GM19452 (cell line): ENCODE measurements at regions not wholly inside any gene's neighbourhood (a gene's known extent, or its start where the extent isn't known, plus 50 kb on each side); places are given as distances from the start of the nearest gene placed in this dataset.

Experiments used
- ATAC-seq: cut with Tn5 transposase; IDR thresholded peaks from one replicate; pipeline ENCODE4 v1.9.1; 2021; ENCODE audit not compliant: unreplicated experiment

DNA sequence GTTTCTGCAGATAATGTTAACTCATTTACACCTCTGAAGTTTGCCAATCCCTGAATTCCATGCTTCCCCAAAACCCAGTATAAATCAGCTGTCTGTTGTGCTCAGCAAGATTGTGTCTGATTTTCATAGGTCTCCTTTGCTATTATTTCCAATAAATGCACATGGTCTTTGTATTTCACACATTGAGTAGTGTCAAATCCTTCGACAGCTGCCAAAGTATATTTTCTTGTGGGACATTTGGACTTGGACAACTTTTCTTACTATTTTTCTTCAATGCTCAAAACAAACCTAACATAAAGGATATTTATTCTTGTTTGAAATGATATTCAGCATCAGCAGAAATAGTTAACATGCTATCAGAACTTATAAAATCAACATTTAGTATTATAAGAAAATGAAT is 406.1 kb upstream of the OR4E1 start:
- no peak for ATAC-seq

DNA sequence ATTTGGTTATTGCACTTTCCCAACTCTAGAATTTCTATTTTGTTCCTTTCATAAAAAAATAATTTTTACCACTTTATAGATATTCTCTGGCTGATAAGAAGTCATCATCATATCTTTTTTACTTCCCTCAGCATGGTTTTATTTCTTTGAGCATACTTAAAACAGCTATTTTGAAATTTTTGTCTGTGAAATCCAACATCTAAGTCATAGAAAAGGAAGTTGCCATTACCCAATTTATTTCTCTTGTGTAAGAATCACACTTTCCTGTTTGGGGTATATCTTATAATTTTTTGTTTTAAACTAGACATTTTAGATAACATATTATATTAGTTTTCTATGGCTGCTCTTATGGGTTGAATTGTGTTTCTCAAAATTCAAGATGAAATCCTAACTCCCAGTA is 400.2 kb upstream of the OR4E1 start:
- ATAC-seq = no peak

DNA sequence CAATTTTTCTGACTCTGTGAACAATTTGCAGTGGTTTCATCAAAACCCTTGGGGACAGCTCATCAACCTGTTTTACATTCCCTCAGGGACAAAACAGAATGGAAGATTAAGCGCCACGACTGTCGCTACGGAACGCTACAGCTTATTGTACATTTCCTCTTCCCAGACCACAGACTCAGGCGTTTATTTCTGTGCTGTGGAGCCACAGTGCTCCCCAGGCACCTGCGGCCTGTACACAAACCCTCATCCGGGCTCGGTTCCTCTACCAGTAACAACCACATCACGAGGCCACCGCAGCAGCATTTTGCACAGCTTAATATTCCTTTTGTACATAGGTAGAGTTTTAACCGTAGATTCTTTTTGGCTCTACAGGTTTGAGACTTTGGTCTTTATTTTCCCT is 397.4 kb upstream of the OR4E1 start:
- ATAC-seq = peak; percentile 92

DNA sequence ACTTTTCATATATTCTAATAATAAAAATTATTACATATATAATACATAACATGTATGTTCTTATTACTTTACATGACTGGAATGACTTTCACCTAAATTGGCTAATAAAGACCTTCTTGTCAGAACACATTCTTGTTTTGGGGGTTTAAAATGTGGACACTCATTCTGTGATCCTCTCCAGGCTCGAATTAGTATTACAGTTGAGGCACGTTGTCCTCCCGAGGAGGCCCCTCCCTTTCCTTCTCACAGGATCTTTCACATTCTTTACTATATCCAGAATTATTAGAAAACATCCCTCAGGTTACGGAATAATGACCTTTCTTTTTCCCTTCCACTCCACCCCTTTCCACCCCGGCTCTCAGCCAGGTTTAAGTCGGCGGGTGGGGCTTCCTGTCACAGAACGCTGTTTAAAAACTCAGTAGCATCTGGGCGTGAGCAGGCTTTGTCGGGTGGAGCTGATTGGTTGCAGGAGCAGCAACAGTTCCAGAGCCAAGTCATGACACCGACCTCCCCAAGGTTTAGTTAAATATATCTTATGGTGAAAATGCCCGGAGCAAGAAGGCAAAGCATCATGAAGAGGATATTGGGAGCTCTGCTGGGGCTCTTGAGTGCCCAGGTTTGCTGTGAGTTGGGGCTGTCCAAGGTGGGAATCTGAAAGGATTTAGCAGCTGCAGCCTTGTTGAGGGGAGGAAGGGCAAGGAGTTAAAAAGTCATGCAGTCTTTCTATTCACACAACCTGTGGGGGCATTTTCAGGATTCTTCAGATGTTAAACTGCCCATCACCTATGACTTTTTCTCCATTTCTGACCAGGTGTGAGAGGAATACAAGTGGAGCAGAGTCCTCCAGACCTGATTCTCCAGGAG is 396.7 kb upstream of the OR4E1 start:
- ATAC-seq = peak; percentile 46

DNA sequence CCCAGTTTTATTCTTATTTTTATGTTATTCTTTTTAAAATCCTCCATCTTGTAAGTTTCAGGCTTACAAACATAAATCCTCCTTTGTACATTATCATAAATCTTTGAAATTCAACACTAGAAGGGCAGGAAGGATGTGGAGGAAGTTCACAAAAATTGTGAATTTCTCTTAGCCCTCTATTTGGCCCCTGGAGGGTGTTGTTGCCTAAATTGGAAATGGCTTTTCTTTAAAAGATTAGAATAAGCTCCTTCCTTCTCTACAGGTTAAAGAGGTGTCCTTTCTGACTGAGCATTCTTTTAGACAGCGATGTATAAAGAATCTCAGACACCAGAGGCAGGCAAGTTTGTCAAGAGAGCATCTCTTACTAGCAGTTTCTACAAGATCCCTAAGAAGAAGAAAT is 391.7 kb upstream of the OR4E1 start:
- no peak for ATAC-seq

DNA sequence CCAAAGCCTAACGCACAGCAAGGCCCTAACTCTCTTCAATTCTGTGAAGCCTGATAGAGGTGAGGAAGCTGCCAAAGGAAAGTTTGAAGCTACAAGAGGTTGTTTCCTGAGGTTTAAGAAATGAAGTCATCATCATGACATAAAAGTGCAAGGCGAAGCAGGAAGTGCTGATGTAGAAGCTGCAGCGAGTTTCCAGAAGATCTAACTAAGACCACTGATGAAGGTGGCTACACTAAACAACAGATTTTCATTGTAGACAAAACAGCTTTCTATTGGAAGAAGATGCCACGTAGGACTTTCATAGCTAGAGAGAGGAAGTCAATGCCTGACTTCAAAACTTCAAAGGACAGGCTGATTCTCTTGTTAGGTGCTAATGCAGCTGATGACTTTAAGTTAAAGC is 385.6 kb upstream of the OR4E1 start:
- no peak for ATAC-seq

DNA sequence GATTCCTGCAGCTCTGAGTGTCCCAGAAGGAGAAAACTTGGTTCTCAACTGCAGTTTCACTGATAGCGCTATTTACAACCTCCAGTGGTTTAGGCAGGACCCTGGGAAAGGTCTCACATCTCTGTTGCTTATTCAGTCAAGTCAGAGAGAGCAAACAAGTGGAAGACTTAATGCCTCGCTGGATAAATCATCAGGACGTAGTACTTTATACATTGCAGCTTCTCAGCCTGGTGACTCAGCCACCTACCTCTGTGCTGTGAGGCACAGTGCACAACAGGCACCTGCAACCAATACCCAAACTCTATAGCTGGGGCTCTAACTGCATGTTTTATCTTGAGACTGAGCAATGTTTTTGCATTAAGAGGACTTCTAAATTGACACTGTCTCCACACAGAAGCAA is 379.2 kb upstream of the OR4E1 start:
- ATAC-seq = no peak

DNA sequence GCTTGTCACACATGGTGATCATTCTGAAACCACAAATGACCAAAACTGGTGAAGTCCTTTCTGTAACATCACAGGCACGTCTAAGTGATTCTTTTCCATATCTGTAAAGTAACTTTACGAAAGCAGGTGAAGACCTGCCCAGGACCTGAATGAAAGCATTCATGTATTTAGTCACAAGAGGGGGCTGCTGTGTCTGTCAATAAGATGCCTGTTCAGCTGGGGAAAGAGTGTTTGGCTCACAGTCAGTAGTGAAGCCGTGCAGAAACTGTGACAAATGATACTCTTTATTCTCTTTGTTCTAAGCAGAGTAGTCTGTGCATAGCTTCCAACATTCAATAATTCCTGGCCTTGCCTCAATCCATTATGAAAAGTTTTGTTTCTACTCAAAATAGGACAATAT is 373.5 kb upstream of the OR4E1 start:
- ATAC-seq = no peak

DNA sequence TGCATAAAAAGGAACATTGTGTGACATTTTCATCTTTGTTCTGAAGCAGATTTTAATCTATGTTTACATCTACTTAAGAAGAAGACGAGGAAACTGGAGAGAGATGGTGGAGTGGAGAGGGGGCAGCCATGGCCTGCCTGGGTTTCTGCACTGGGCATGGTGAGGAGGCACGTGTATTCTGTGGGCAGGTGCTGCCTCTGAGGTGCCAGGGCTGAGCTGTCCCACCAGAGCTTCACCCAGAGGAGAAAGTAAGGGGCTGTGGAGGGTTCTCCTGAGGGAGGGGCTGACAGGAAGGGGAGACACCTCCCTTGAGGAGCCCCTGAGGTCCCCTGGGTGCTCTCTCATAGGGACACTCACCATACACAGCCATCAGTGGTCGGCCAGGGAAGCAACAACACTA is 372.4 kb upstream of the OR4E1 start:
- no peak for ATAC-seq

DNA sequence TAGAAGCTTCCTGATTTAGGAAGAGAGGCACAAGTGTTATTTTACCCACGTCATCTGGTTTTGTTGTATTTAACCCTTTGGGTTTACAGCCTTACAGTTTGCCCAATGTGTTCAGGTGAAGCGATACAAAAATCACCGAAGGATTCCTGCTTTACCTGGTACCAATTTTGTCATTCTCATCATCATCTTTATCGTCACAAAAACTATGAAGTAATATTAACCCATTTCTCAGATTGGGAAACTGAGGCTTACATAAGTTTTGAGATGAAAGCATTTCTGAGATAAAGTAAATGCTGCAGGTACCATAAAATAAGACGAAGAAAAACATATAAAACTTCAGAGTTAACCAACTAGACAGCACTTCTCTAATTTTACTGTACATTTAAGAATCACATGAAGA is 370.6 kb upstream of the OR4E1 start:
- ATAC-seq = no peak

DNA sequence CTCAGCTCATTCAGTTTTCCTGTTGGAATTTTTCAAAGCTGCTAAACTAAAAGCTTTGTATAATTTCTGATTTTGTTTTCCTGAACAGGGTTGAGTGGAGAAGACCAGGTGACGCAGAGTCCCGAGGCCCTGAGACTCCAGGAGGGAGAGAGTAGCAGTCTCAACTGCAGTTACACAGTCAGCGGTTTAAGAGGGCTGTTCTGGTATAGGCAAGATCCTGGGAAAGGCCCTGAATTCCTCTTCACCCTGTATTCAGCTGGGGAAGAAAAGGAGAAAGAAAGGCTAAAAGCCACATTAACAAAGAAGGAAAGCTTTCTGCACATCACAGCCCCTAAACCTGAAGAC is 367.1 kb upstream of the OR4E1 start:
- ATAC-seq = no peak

DNA sequence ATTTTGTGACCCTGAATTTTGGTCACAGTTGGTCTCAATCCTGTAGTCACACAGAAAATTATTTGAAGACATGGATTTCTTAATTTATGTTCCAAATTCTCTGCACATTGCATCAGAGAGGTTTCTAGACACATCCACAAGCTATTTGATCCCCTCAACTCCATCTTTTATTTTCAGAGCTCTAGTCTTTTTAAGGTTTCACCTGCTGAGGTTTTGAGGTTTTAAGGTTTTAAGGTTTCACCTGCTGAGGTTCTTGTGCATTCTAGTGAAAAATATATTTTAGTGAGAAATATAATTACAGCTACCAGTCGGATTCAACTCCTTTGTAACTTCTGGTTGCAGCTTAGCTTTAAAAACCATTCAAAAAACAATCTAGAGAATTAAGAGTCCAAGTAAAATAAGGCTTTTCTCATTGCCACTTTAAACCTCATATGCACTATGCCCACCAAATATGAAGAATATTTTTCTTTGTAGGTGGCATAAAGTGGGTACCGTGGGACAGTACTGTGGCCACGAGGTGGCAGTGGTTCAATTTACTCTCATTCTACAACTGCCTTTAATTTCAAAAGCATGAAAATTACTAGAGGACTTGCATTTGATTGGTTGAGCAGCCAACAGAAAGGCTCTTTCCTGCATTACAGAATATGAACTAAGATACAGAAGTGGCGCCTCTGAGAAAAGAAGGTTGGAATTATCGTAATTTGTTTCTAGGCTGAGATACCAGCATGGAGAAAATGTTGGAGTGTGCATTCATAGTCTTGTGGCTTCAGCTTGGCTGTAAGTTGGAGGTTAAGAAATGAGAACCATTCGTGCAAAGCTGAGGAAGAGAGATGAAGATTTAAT is 366.5 kb upstream of the OR4E1 start:
- no peak for ATAC-seq

DNA sequence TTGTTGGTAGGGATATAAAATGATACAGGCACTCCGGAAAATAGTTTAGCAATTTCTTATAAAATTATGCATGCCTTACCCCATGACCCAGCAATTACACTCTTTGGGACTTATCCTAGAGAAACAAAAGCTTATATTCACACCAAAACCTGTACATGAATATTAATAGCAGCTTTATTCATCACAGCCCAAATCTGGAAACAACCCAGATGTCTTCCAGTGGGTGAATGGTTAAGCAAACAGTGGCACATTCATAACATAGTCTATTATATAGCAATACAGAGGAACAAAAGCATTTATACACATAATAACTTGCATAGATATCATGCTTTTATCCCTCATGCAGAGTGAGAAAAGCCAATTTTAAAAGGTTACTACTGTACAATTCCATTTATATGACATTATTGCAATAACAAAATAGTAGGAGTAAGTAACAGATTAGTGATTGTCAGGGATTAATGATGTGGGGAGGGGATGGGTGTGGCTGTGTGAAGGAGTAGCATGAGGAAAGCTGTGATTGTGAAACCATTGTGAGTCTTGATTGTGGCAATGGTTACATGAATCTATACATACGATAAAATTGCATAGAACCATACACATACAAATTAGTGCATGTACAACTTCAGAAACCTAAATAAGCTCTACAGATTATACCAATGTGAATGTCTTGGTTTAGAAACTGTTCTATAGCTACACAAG is 363.1 kb upstream of the OR4E1 start:
- no peak for ATAC-seq

DNA sequence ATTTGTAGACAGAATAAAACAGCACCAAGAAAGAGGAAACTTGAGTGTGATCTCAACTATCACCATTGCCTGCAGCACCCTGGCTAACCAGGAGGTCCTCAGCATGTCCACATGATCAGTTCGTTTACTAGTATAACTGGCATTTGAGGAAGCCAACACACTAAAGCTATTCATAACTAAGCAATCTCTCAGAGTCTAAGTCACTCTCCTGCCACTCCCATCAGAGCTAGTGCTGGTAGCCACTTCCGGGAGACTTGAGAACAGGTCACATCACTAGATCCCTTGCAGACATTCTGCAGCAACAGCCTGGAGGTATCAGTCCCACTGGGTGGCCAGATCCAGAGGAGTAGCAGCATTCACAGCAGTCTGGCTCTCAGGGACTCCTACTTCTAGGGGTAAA is 352.9 kb upstream of the OR4E1 start:
- no peak for ATAC-seq

DNA sequence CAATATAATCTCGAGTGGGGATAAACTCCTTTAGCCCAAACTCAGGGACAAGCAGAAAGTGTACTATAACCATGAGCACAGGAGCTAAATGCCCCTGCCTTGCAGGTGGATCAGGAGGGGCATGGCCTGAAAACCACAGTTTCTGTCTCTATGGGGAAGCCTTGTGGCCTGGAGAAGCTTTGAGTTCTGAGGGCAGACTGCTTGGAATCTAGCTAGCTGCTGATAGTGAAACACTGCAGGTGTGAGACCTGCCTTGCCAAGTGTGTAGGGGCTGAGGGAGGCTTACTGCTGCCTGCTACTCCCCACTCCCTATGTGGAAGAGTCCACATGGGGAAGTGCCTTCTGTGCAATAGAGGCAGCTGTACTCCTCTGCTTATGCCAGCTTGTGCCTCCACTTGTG is 352.3 kb upstream of the OR4E1 start:
- no peak for ATAC-seq

DNA sequence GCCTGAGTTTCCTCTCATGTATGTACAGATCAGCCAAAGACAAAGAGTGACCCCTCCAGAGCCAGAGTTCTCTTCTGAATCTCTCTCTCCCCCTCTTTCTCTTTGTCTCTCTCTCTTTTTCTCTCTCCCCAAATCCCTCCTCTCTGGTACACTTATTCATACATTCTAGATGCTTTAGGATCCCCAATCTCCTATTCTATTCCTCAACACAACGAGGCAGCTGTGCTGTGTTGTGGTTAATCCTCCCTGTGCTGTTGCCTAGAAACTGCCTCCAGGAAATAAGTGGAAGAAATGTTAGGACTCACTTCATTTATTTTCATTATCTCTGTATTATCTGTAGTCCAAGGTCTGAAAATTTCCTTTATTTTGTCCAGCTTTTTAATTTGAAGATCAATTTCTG is 350.5 kb upstream of the OR4E1 start:
- no peak for ATAC-seq

DNA sequence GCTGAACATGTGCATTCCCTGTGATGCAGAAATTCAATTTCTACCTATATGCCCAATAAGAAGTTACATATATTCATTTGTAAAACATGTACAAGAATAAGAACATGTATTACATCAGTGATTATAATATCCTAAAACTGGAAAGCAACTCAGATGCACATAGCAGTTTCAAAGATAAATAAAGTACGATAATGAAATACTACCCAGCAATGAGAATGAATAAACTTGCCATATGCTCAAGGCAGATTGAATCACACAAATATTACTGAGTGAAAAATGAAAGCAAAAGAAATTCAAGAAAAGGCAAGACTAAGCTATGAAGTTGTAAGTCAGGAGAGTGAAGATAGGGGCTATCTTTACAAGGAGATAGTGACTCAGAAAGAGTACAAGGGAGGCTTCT is 345.3 kb upstream of the OR4E1 start:
- no peak for ATAC-seq

DNA sequence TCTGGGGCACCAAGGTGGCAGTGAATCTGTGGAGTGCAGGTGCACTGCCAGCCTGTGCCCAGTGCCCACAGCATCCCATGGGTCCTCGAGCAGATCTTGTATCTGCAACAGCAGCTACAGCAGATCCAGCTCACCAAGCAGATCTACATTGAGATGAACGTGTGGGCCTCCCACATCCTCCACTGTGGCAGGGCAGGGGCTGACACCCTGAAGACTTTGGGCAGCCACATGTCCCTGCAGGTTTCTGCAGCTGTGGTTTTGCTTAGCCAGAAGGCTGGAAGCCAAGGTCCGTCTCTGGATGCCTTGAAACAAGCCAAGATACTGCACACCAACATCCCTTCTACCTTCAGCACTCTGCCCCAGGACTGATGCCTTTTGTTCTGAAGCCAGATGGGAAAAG is 338.8 kb upstream of the OR4E1 start:
- no peak for ATAC-seq

DNA sequence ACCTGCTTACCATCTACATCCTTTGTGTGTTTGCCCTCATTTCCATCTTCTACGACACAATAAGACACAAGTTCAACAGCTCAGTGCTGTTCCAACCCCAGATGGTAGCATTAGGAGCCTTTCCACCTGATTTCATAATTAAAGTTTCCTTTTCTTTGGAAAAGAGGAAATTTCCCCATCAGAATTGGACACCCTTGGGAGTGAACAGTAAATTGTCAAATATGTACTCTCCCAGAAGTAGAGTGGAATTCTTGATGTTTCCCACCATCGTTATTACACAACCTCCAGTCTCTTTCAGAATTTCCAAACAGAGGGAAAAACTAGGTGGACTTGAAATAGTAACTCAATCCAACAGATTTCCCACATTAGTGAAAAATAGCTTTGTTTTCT is 337.6 kb upstream of the OR4E1 start:
- ATAC-seq = no peak

DNA sequence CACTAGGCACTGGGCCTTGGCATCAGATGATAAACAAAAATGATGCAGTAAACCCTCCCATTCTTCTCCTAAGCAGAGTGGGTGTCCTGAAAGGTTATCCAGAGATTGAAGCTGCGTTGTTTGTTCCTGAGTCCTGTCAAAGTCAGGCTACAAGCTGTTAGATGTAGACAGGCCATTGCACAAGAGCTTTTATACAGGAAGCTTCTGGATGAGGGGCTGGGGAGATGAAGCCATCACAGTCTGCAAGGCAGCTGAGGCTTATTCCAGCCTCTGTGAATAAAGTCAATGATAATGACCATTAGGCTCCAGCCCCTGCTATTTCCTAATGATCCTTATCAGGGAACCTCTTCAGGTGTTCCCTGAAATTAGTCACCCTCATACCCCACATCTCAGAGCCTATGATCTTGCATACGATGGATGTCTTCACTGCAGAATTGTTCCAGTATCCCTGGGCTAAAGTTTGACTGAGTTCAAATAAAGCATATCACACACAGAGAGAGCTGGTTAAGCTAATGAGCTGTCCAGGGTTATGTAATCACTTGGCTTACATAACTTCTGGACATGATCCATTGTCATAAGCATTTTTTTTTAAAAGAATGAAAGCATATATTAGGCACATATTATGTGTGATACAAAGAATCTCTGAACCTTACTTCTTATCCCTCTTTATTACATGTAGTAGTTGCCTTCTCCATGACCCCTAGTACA is 337.1 kb upstream of the OR4E1 start:
- ATAC-seq = no peak

DNA sequence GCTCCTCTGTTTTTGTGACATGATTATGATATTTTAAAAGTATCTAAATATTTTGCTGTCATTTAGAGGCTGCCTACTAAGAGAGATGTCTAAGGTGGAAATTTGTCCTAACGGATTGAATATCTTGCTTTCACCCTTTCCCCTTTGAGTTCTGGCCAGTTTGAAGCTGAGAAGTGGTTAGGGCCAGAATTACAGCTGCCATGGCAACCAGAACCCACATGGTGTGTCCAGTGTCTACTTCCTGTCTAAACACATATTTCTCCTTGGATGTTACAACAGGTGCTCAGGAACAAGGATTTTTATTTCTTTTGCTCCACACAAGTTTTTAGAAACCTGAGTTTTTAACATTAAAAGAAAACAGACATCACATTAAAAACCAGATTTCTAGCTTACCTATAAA is 335.1 kb upstream of the OR4E1 start:
- ATAC-seq = no peak
